ENCODE measurements at regions not wholly inside any gene's neighbourhood (a gene's known extent, or its start where the extent isn't known, plus 50 kb on each side); places are given as distances from the start of the nearest gene placed in this dataset.

- no peak for DNase-seq (ENCODE audit: low spot score)
- no peaks in the 10 kb centered on the region for H3K9me3 ChIP-seq (ENCODE audit: low read depth)
- no peaks in the 10 kb centered on the region for H3K4me1 ChIP-seq (ENCODE audit: insufficient read depth)
- no peak overlapping the region for H3K4me3 ChIP-seq
- no peak overlapping the region for H2AFZ ChIP-seq
- H3K9me2 ChIP-seq (replicated peaks; ENCODE audit: insufficient read depth): no peaks in the 10 kb centered on the region
- H3K27me3 ChIP-seq: no peaks in the 10 kb centered on the region
- H3K36me3 ChIP-seq (replicated peaks; ENCODE audit: insufficient read depth, low read depth): no peaks in the 10 kb centered on the region
- 89% methylated on average over 9 of the region's 9 CpGs for WGBS (ENCODE audit: low lambda C conversion rate, missing lambda C conversion rate)
- TF ChIP-seq EZH2 (IDR thresholded peaks at IDR 0.05; ENCODE audit: borderline replicate concordance) (no peak), CTCF (IDR thresholded peaks at IDR 0.05; ENCODE audit: poor library complexity) (no peak), EZH2phosphoT487 (IDR thresholded peaks at IDR 0.05; ENCODE audit: low read depth, severe bottlenecking, unreplicated experiment) (no peak)
- H3K27ac ChIP-seq: no peak overlapping the region
- H4K20me1 ChIP-seq (ENCODE audit: insufficient read depth, poor library complexity, severe bottlenecking): no peaks in the 10 kb centered on the region
- H3K4me2 ChIP-seq: no peak overlapping the region
- H3K79me2 ChIP-seq: no peaks in the 10 kb centered on the region
These were observed 135.6 kb downstream of the CSNK2A3 start for GRCh38 chr11:11217289-11217928.

GRCh38 chr11:11215944-11216343 lies 137.1 kb downstream of the CSNK2A3 start:
- no peak for TF ChIP-seq EZH2 (IDR thresholded peaks at IDR 0.05; ENCODE audit: borderline replicate concordance)
- TF ChIP-seq CTCF (IDR thresholded peaks at IDR 0.05; ENCODE audit: poor library complexity): no peak
- no peak for TF ChIP-seq EZH2phosphoT487 (IDR thresholded peaks at IDR 0.05; ENCODE audit: low read depth, severe bottlenecking, unreplicated experiment)
- no peaks in the 10 kb centered on the region for H4K20me1 ChIP-seq (ENCODE audit: insufficient read depth, poor library complexity, severe bottlenecking)
- no peak overlapping the region for H3K4me2 ChIP-seq
- H3K27ac ChIP-seq: no peak overlapping the region
- H3K36me3 ChIP-seq (replicated peaks; ENCODE audit: insufficient read depth, low read depth): no peaks in the 10 kb centered on the region
- H3K79me2 ChIP-seq: no peaks in the 10 kb centered on the region
- H3K27me3 ChIP-seq: no peaks in the 10 kb centered on the region
- no peak for DNase-seq (ENCODE audit: low spot score)
- 86% methylated on average over 3 of the region's 3 CpGs for WGBS (ENCODE audit: low lambda C conversion rate, missing lambda C conversion rate)
- H2AFZ ChIP-seq: no peak overlapping the region
- H3K9me2 ChIP-seq (replicated peaks; ENCODE audit: insufficient read depth): no peaks in the 10 kb centered on the region
- H3K4me3 ChIP-seq: no peak overlapping the region
- no peaks in the 10 kb centered on the region for H3K9me3 ChIP-seq (ENCODE audit: low read depth)
- no peaks in the 10 kb centered on the region for H3K4me1 ChIP-seq (ENCODE audit: insufficient read depth)

GRCh38 chr11:11215058-11215815 lies 137.8 kb downstream of the CSNK2A3 start:
- H3K79me2 ChIP-seq: no peaks in the 10 kb centered on the region
- no peaks in the 10 kb centered on the region for H3K9me2 ChIP-seq (replicated peaks; ENCODE audit: insufficient read depth)
- no peak overlapping the region for H3K4me2 ChIP-seq
- no peak overlapping the region for H3K27ac ChIP-seq
- no peak for TF ChIP-seq EZH2phosphoT487 (IDR thresholded peaks at IDR 0.05; ENCODE audit: low read depth, severe bottlenecking, unreplicated experiment)
- TF ChIP-seq CTCF (IDR thresholded peaks at IDR 0.05; ENCODE audit: poor library complexity): no peak
- no peak overlapping the region for H3K4me3 ChIP-seq
- no peaks in the 10 kb centered on the region for H3K9me3 ChIP-seq (ENCODE audit: low read depth)
- H2AFZ ChIP-seq: no peak overlapping the region
- no peaks in the 10 kb centered on the region for H3K27me3 ChIP-seq
- H3K4me1 ChIP-seq (ENCODE audit: insufficient read depth): no peaks in the 10 kb centered on the region
- no peak for DNase-seq (ENCODE audit: low spot score)
- H3K36me3 ChIP-seq (replicated peaks; ENCODE audit: insufficient read depth, low read depth): no peaks in the 10 kb centered on the region
- WGBS (ENCODE audit: low lambda C conversion rate, missing lambda C conversion rate): 93% methylated on average over 5 of the region's 5 CpGs
- no peaks in the 10 kb centered on the region for H4K20me1 ChIP-seq (ENCODE audit: insufficient read depth, poor library complexity, severe bottlenecking)

All from hepatocyte (in vitro differentiated cells).